Upper lobe of left lung (tissue), 6 donors: ENCODE measurements at regions not wholly inside any gene's neighbourhood (a gene's known extent, or its start where the extent isn't known, plus 50 kb on each side); places are given as distances from the start of the nearest gene placed in this dataset.

ENCODE experiments used
- ATAC-seq, 2 donors: fragments of 200-7000 bp; cut with Tn5 transposase; one replicate each; pipeline ENCODE4 v1.9.1; 2022; ENCODE audit warnings: mild to moderate bottlenecking in 2 of 2, moderate library complexity in 2 of 2; ENCODE audit not compliant: low FRiP score in 2 of 2
- DNase-seq, 2 donors: peaks; one replicate each; pipeline ENCODE4 v3.0.0-alpha.2; 2019 to 2020
- H3K27ac ChIP-seq, 4 donors: fragments of 200-600 bp; sonication (generic); one replicate each; pipeline ENCODE4 v1.5.1; 2016 to 2019
- H3K27me3 ChIP-seq, 4 donors: fragments of 200-600 bp; sonication (generic); one replicate each; pipeline ENCODE4 v1.5.1; 2017 to 2019
- H3K36me3 ChIP-seq, 4 donors: fragments of 200-600 bp; sonication (generic); one replicate each; pipeline ENCODE4 v1.5.1; 2016 to 2019
- H3K4me1 ChIP-seq, 4 donors: fragments of 200-600 bp; sonication (generic); one replicate each; pipeline ENCODE4 v1.5.1; 2018 to 2019
- H3K4me3 ChIP-seq, 4 donors: fragments of 200-600 bp; sonication (generic); one replicate each; pipeline ENCODE4 v1.5.1; 2017 to 2019; ENCODE audit warnings: mild to moderate bottlenecking in 2 of 4, moderate library complexity in 1 of 4
- H3K9me3 ChIP-seq, 4 donors: fragments of 200-600 bp; sonication (generic); one replicate each; pipeline ENCODE4 v1.5.1; 2018 to 2019
- CTCF ChIP-seq, 6 experiments: fragments of 450-650 bp in 4 of 6; fragments of 200-600 bp in 2 of 6; sonication (generic) in 2 of 6; IDR thresholded peaks; one replicate each; pipeline ENCODE4 v1.5.1; 2016 to 2019; ENCODE audit warnings: antibody characterized with exemption in 6 of 6
- EP300 ChIP-seq, 4 donors: sonication (generic); formaldehyde crosslinking; IDR thresholded peaks; one replicate each; pipeline ENCODE4 v1.5.1; 2017; ENCODE audit warnings: antibody characterized with exemption in 4 of 4, control low read depth in 2 of 4
- POLR2A ChIP-seq, 4 donors: fragments of 450-650 bp; IDR thresholded peaks; one replicate each; pipeline ENCODE4 v1.5.1; 2016 to 2017; ENCODE audit warnings: antibody characterized with exemption in 4 of 4, mild to moderate bottlenecking in 2 of 4
- POLR2AphosphoS5 ChIP-seq, 2 donors: sonication (generic); formaldehyde crosslinking; IDR thresholded peaks; one replicate each; pipeline ENCODE4 v1.5.1; 2017; ENCODE audit warnings: antibody characterized with exemption in 2 of 2
- WGBS, 2 donors: methylation state at CpG; one replicate each; pipeline ENCODE4 v1.1.5; 2017 to 2018; 5-methylcytosine and 5-hydroxymethylcytosine counted together
- donor health status: DM: no; HTN: no; CAD: no; lungs with moderate emphysema.
- donor health status: DM: no; HTN: yes; CAD: no; lungs with severe emphysema.

- Histone ChIP-seq H3K4me1 (no peaks in the 10 kb centered on the region), H3K27me3 (no peaks in the 10 kb centered on the region), H3K36me3 (no peaks in the 10 kb centered on the region), H3K27ac (no peak overlapping the region), H3K4me3 (no peak overlapping the region), H3K9me3 (peaks cover 0 to 4% (median 0%) of the 10 kb centered on the region in 4 donors)
- TF ChIP-seq EP300 (IDR thresholded peaks at IDR 0.05) (no peak), CTCF (IDR thresholded peaks at IDR 0.05) (no peak), POLR2AphosphoS5 (IDR thresholded peaks at IDR 0.05) (no peak), POLR2A (IDR thresholded peaks at IDR 0.05) (no peak)
- WGBS, 2 donors: 66 to 94% methylated on average over 3 to 4 of the region's 4 CpGs
- DNase-seq (no peak), ATAC-seq (peak in 1 of 2 donors; percentile 43)
Observed at GRCh38 chrX:56057325-56057724, 174.8 kb upstream of the KLF8 start.

GRCh38 chrX:56066016-56066415 lies 166.1 kb upstream of the KLF8 start:
- Histone ChIP-seq H3K9me3 (peaks cover 0 to 17% (median 0%) of the 10 kb centered on the region in 4 donors), H3K4me3 (no peak overlapping the region), H3K27me3 (no peaks in the 10 kb centered on the region), H3K27ac (no peak overlapping the region), H3K36me3 (no peaks in the 10 kb centered on the region), H3K4me1 (no peaks in the 10 kb centered on the region)
- WGBS, 2 donors: 43 to 70% methylated on average over 1 to 2 of the region's 2 CpGs
- TF ChIP-seq POLR2AphosphoS5 (IDR thresholded peaks at IDR 0.05) (no peak), CTCF (IDR thresholded peaks at IDR 0.05) (no peak), EP300 (IDR thresholded peaks at IDR 0.05) (no peak), POLR2A (IDR thresholded peaks at IDR 0.05) (no peak)
- no peak for DNase-seq
- ATAC-seq: no peak

- no peak overlapping the region for H3K27ac ChIP-seq
- ATAC-seq: no peak
- no peaks in the 10 kb centered on the region for H3K27me3 ChIP-seq
- 41% methylated on average over 4 of the region's 4 CpGs; no CpG with 5 or more reads in 1 of the 2 donors for WGBS, 2 donors
- no peaks in the 10 kb centered on the region for H3K36me3 ChIP-seq
- H3K9me3 ChIP-seq: peaks cover 0 to 13% (median 0%) of the 10 kb centered on the region in 4 donors
- DNase-seq: no peak
- no peak overlapping the region for H3K4me3 ChIP-seq
- TF ChIP-seq POLR2A (IDR thresholded peaks at IDR 0.05) (no peak), POLR2AphosphoS5 (IDR thresholded peaks at IDR 0.05) (no peak), EP300 (IDR thresholded peaks at IDR 0.05) (no peak), CTCF (IDR thresholded peaks at IDR 0.05) (no peak)
- H3K4me1 ChIP-seq: no peaks in the 10 kb centered on the region
Observed at GRCh38 chrX:56068274-56068758, 163.8 kb upstream of the KLF8 start.

- TF ChIP-seq POLR2A (IDR thresholded peaks at IDR 0.05) (no peak), POLR2AphosphoS5 (IDR thresholded peaks at IDR 0.05) (no peak), CTCF (IDR thresholded peaks at IDR 0.05) (no peak), EP300 (IDR thresholded peaks at IDR 0.05) (no peak)
- Histone ChIP-seq H3K27ac (no peak overlapping the region), H3K9me3 (peaks cover 0 to 6% (median 0%) of the 10 kb centered on the region in 4 donors), H3K4me1 (no peaks in the 10 kb centered on the region), H3K27me3 (no peaks in the 10 kb centered on the region), H3K36me3 (no peaks in the 10 kb centered on the region), H3K4me3 (no peak overlapping the region)
- 73% methylated on average over 8 of the region's 9 CpGs; no CpG with 5 or more reads in 1 of the 2 donors for WGBS, 2 donors
- ATAC-seq: peak in 1 of 2 donors; percentile 21
- peak in 1 of 2 donors; percentile 1 for DNase-seq
Observed at GRCh38 chrX:56069299-56069931, 162.7 kb upstream of the KLF8 start.

GRCh38 chrX:56089376-56089775 lies 142.8 kb upstream of the KLF8 start:
- no peak overlapping the region for H3K4me3 ChIP-seq
- H3K4me1 ChIP-seq: no peaks in the 10 kb centered on the region
- no peak overlapping the region for H3K27ac ChIP-seq
- no peak for DNase-seq
- H3K36me3 ChIP-seq: no peaks in the 10 kb centered on the region
- ATAC-seq: no peak
- 42 to 93% methylated on average over 2 of the region's 2 CpGs for WGBS, 2 donors
- TF ChIP-seq POLR2A (IDR thresholded peaks at IDR 0.05): no peak
- no peak for TF ChIP-seq POLR2AphosphoS5 (IDR thresholded peaks at IDR 0.05)
- TF ChIP-seq CTCF (IDR thresholded peaks at IDR 0.05): no peak
- TF ChIP-seq EP300 (IDR thresholded peaks at IDR 0.05): no peak
- H3K27me3 ChIP-seq: no peaks in the 10 kb centered on the region
- no peaks in the 10 kb centered on the region for H3K9me3 ChIP-seq
